ENCODE measurements at regions not wholly inside any gene's neighbourhood (a gene's known extent, or its start where the extent isn't known, plus 50 kb on each side); places are given as distances from the start of the nearest gene placed in this dataset.

DNA sequence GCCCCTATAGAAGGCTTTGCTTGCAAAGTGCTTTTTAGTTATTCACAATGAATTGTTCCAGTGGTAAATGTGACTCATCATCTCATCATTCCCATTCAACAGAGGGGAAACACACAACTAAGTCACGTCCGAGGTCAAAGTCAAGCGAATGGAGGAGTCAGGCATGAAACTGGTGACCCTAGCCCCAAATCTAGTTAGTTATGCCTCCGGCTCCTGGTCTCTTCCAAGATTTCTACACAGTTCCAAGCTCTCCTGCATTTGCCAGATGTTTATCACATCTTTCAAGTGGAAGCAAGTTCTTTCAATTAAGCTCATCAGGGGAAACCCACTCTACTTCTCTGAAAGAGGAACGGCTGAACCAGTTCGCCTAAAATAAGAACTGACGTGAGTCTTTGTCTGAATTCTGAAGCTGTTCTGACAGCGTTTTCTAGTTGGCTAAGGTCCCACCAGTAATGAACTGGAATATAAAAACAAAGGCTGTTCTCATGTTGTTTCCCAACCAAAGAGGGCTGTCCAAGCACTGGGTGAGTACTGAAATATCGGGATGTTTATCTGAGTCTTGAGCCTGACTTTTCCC lies 140.9 kb upstream of the NRBF2 start:
- H3K4me3 ChIP-seq (replicated peaks in 1 of 2; ENCODE audit: low read depth in 2 of 2, low read length in 2 of 2): no peak overlapping the region
- peak; percentile 86 to 89 for DNase-seq (ENCODE audit: low read depth in 2 of 2)
- TF ChIP-seq, protein P1, sequence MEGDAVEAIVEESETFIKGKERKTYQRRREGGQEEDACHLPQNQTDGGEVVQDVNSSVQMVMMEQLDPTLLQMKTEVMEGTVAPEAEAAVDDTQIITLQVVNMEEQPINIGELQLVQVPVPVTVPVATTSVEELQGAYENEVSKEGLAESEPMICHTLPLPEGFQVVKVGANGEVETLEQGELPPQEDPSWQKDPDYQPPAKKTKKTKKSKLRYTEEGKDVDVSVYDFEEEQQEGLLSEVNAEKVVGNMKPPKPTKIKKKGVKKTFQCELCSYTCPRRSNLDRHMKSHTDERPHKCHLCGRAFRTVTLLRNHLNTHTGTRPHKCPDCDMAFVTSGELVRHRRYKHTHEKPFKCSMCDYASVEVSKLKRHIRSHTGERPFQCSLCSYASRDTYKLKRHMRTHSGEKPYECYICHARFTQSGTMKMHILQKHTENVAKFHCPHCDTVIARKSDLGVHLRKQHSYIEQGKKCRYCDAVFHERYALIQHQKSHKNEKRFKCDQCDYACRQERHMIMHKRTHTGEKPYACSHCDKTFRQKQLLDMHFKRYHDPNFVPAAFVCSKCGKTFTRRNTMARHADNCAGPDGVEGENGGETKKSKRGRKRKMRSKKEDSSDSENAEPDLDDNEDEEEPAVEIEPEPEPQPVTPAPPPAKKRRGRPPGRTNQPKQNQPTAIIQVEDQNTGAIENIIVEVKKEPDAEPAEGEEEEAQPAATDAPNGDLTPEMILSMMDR (IDR thresholded peaks at IDR 0.05; ENCODE audit: low read depth, low read length): no peak

- H3K4me3 ChIP-seq (replicated peaks in 1 of 2; ENCODE audit: low read depth in 2 of 2, low read length in 2 of 2): no peak overlapping the region
- DNase-seq (ENCODE audit: low read depth in 2 of 2): peak in 1 of 2 donors; percentile 45
- TF ChIP-seq, protein P1 (IDR thresholded peaks at IDR 0.05; ENCODE audit: low read depth, low read length): no peak
Measured at GRCh38 chr10:62990126-62990525, 143.0 kb upstream of the NRBF2 start.

DNA sequence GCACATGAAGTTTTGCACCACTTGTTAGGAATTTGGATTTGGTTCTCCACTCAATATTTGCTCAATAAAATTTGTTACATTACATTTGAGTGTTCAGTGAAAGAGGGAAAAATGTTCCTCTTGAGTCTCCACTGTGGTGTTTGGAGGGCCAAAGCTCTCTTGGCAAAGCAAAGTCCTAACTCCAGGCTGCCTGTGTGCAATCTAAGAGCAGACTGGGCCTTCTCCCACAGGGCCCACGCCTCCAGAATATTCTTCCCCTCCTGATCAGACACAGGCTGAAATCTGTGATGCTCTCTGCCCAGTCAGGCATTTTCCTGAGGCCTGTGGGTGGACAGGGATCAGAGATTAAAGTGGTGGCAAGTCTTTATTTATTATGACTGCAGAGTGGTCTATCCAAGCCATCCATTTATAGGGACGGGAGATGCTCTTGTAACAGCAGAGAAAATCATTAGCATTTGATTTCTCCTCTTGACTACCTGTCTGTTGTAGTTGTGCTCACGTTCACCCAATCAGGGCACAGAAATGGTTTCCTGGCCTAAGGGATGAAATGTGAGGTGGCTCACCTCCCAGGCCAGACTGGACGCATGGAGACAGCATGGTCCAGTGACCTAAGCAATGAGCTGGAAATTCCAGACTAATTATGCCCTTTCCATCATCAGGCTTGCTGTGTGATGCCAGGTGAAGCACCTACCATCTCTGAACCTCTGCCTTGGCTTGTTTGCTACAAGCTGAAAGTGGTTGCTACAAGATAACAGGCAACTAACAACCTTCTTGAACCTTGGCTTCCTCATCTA lies 147.1 kb upstream of the NRBF2 start:
- DNase-seq (ENCODE audit: low read depth in 2 of 2): no peak
- H3K4me3 ChIP-seq (replicated peaks in 1 of 2; ENCODE audit: low read depth in 2 of 2, low read length in 2 of 2): no peak overlapping the region
- TF ChIP-seq, protein P1 (IDR thresholded peaks at IDR 0.05; ENCODE audit: low read depth, low read length): no peak

GRCh38 chr10:62981096-62981495 lies 152.0 kb upstream of the NRBF2 start:
- TF ChIP-seq, protein P1 (IDR thresholded peaks at IDR 0.05; ENCODE audit: low read depth, low read length): no peak
- DNase-seq (ENCODE audit: low read depth in 2 of 2): no peak
- no peak overlapping the region for H3K4me3 ChIP-seq (replicated peaks in 1 of 2; ENCODE audit: low read depth in 2 of 2, low read length in 2 of 2)

- DNase-seq (ENCODE audit: low read depth in 2 of 2): no peak
- no peak overlapping the region for H3K4me3 ChIP-seq (replicated peaks in 1 of 2; ENCODE audit: low read depth in 2 of 2, low read length in 2 of 2)
- TF ChIP-seq, protein P1 (IDR thresholded peaks at IDR 0.05; ENCODE audit: low read depth, low read length): no peak
Measured at GRCh38 chr10:62980687-62981086, 152.4 kb upstream of the NRBF2 start.

GRCh38 chr10:62979921-62980320 lies 153.2 kb upstream of the NRBF2 start:
- no peak for DNase-seq (ENCODE audit: low read depth in 2 of 2)
- H3K4me3 ChIP-seq (replicated peaks in 1 of 2; ENCODE audit: low read depth in 2 of 2, low read length in 2 of 2): no peak overlapping the region
- TF ChIP-seq, protein P1 (IDR thresholded peaks at IDR 0.05; ENCODE audit: low read depth, low read length): no peak
